Breast epithelium (tissue), 3 donors: ENCODE measurements at regions not wholly inside any gene's neighbourhood (a gene's known extent, or its start where the extent isn't known, plus 50 kb on each side); places are given as distances from the start of the nearest gene placed in this dataset.

Source experiments
- POLR2A ChIP-seq: fragments of 450-650 bp; IDR thresholded peaks from one replicate; pipeline ENCODE4 v1.6.1; 2016; ENCODE audit warnings: antibody characterized with exemption, mild to moderate bottlenecking, moderate library complexity
- POLR2AphosphoS5 ChIP-seq, 3 donors: sonication (generic); formaldehyde crosslinking; IDR thresholded peaks; one replicate each; pipeline ENCODE4 v1.6.1; 2017; ENCODE audit warnings: antibody characterized with exemption in 3 of 3
- TF ChIP-seq, protein P1 (sequence below), 3 donors: fragments of 450-650 bp; IDR thresholded peaks; one replicate each; pipeline ENCODE4 v1.5.1; 2016 to 2017; ENCODE audit warnings: antibody characterized with exemption in 3 of 3, mild to moderate bottlenecking in 3 of 3, moderate library complexity in 3 of 3

DNA sequence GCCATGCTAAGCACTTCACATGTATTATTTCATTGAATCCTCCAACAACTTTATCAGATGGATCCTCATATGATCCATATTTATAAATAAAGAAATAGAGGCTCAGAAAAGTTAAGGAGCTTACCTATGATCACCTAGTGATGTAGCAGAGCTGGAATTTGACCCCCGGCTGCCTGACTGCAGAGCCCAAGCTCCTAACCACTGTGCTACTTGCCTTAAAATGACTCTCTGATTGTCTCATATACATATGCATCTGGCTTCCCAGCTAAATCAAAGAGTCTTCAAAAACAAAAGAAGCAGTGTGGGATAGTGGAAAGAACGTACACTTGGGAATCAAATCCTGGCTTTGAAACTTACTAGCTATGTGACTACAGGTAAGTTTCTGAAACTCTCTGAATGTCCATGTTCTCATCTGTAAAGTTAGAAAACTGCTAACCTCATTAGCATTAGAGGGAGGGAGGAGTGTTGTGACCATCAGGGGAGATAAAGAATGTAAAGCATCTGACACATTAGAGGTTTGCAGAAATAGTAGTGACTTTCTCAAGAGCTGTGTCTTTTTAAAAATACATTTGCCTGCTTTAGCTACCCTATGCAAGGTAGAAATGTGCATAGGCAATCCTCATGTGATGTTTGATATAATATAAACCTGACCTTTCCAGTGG lies 67.2 kb upstream of the BARHL2 start:
- TF ChIP-seq POLR2AphosphoS5 (IDR thresholded peaks at IDR 0.05) (no peak), POLR2A (no peak)
- TF ChIP-seq, protein P1, sequence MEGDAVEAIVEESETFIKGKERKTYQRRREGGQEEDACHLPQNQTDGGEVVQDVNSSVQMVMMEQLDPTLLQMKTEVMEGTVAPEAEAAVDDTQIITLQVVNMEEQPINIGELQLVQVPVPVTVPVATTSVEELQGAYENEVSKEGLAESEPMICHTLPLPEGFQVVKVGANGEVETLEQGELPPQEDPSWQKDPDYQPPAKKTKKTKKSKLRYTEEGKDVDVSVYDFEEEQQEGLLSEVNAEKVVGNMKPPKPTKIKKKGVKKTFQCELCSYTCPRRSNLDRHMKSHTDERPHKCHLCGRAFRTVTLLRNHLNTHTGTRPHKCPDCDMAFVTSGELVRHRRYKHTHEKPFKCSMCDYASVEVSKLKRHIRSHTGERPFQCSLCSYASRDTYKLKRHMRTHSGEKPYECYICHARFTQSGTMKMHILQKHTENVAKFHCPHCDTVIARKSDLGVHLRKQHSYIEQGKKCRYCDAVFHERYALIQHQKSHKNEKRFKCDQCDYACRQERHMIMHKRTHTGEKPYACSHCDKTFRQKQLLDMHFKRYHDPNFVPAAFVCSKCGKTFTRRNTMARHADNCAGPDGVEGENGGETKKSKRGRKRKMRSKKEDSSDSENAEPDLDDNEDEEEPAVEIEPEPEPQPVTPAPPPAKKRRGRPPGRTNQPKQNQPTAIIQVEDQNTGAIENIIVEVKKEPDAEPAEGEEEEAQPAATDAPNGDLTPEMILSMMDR (IDR thresholded peaks at IDR 0.05), result no peak
